H54 (cell line): ENCODE measurements at regions not wholly inside any gene's neighbourhood (a gene's known extent, or its start where the extent isn't known, plus 50 kb on each side); places are given as distances from the start of the nearest gene placed in this dataset.

Experiments
- DNase-seq: peaks from one replicate; pipeline ENCODE4 v3.0.0; 2011; ENCODE audit warnings: low spot score, mixed read lengths; ENCODE audit not compliant: insufficient read length
- FAIRE-seq: peaks from 3 replicates; lab custom pipeline; 2011; peaks lifted over from hg19 to GRCh38; lab: Jason Lieb, UNC
- POLR2A ChIP-seq: IDR thresholded peaks from 2 replicates; pipeline ENCODE4 v1.6.1; 2011; ENCODE audit warnings: low read depth, mild to moderate bottlenecking, low read length

DNA sequence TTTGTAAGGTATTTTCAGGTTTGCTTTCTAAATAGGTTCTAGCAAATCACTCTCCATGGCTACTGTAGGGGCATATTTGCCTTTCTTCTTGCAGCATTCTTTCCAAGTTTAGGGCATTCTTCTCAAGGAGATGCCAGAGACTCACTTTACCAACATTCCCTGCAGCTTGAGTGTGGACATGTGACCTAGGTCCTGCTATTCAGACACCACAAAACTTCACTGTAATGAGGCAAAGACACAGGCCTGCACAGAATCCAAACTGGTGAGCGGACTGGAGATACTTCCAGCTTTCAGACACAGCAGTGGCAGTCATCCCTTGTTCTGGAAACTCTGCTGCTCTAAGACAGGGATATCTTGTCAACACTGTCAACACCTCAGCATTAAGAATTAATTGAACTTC, 146.4 kb upstream of the PFN2 start:
- FAIRE-seq (no peak), DNase-seq (no peak)
- TF ChIP-seq POLR2A: no peak

DNA sequence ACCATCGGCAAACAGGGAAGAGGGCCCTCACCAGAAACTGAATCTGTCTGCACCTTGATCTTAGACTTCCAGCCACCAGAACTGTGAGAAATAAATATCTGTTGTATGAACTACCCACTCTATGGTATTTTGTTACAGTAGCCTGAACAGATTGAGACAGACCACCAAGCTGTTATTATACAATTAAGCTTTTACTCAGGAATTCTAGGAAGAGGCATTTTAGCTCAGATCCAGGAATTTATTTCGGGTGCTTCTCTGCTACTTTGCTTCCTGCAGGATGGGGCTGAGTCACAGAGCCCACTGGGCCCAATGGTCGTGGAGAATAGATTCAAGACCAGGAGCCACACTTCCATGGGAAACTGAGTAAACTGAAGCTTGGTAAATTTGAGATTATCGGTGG, 145.5 kb upstream of the PFN2 start:
- TF ChIP-seq POLR2A: no peak
- FAIRE-seq: no peak
- no peak for DNase-seq

DNA sequence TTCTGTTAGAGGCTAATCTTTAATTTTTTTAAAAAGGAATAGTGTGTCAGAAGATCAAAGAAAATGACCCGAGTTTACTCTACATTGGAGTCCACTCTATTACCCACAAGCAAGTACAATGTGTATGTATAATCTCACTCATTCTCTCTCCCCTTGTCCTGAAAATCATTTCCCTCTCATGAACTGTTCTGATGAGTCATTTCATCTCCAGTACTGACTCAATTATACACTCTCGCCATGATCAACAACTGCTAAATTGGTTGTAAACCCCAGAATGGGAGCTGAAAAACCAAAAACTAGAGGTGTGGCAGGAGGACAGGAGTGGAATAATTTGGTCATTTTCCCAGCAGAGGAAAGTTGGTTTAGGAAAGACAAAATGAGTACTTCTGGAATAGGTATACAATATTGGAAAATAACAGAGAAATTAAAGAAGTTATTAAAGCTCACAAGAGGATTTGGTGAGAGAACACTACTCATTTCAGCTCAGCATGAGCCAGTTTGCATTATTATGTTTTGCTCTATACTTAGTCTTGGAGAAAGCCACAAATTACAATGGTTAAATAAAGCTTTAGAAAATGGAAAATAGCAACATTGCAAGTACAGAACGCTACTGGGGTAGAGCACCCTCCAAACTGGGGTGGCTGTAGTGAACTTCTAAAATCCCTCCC, 144.3 kb upstream of the PFN2 start:
- DNase-seq (no peak), FAIRE-seq (peak; percentile 96)
- no peak for TF ChIP-seq POLR2A

DNA sequence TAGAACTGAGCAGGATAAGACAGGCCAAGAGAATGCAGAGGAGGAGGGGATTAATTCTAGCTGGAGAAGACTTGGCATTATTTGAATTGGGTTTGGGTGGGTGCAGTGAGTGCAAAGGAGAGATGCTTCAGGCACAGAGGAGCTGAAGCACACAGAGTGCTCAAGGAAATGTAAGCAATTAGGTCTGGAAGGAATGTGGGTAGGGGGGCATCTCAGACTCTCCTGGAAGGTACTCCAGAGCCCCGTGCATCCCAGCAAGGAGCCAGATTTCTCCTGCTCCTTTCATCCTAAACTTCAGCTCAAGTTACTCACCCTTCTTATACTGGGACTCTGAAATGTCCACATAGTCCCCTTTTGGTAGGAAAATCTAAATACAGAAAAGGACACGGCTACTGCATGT, 143.6 kb upstream of the PFN2 start:
- no peak for TF ChIP-seq POLR2A
- DNase-seq (no peak), FAIRE-seq (no peak)

DNA sequence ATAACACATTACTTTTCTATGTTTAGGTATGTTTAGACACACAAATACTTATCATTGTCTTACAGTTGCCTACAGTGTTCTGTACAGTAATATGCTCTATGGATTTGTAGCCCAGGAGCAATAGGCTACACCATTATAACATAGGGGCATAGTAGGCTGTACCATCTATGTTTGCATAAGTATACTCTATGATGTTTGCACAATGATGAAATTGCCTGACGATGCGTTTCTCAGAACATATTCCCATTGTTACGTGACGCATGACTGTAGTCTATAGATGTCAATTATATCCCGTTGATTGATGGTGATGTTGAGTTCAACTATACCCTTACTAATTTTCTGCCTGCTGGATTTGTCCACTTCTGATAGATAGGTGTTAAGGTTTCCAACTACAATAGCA, 139.4 kb upstream of the PFN2 start:
- DNase-seq (no peak), FAIRE-seq (no peak)
- TF ChIP-seq POLR2A: no peak

DNA sequence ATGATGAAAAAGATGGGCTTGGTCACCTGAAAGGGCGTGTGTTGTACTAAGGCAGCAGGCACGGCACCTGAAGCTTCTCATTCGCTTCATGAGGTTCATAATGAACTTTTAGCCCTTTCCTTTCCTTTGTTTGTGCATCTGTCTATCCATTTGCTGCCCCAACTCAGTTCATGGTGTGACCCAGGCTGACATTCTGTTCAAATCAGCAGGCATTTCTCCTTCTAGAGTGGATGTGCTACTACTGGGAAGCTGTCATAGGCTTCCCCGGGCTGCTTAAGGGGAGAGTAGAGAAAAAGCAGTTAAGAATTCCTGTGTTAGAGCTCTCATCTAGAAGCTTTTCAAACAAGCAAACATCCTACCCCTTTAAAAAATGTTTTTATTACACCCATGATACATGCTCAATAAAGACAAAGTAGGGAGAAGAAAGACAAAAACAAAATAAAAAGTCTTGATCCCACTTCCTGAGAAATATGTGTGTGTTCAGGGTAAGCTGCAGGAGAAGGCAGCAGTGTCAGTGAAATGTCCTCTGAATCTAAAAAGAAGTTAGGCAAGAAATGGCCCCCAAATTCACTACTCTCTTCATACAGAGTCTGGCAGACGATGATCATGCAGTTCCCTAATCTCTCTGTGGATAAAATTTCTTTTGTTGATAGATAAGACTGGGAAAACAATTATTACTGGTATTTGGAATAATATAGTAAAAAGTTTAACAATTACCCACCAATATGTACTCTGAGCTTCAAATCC, 136.9 kb upstream of the PFN2 start:
- no peak for TF ChIP-seq POLR2A
- no peak for DNase-seq
- peak; percentile 60 for FAIRE-seq

DNA sequence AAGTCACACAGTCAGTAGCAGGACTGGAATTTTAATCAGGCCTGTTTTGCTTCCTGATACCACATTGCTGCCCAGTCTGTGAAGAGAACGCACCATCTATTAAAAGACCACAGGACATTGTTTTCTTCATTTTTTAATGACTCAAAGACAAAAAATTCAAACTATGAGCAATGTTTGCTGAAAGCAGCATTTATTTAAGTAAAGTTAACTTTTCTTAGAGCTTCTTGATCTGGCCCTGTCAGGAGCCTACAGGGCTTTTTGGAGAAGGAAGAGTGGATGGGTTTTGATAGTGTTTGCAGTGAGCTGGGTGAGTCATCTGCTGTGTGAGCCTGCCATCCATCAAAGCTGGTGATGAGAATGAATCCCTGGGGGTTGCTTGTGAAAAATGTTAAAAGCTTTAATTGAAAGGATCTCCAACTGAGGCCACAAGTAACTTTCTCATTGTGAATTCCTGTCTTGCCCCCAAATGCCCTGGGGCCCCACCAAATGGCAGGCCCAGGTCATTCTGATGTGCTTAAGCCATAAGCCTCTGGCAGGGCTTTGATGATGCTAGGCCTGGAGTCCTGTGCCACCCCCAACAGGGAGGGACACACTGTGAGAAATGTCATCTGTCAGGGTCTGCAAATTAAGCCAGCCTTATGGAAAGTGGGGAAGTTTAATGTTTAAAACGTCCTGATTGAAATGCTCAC, 136.2 kb upstream of the PFN2 start:
- TF ChIP-seq POLR2A: no peak
- DNase-seq (no peak), FAIRE-seq (peak; percentile 90)

DNA sequence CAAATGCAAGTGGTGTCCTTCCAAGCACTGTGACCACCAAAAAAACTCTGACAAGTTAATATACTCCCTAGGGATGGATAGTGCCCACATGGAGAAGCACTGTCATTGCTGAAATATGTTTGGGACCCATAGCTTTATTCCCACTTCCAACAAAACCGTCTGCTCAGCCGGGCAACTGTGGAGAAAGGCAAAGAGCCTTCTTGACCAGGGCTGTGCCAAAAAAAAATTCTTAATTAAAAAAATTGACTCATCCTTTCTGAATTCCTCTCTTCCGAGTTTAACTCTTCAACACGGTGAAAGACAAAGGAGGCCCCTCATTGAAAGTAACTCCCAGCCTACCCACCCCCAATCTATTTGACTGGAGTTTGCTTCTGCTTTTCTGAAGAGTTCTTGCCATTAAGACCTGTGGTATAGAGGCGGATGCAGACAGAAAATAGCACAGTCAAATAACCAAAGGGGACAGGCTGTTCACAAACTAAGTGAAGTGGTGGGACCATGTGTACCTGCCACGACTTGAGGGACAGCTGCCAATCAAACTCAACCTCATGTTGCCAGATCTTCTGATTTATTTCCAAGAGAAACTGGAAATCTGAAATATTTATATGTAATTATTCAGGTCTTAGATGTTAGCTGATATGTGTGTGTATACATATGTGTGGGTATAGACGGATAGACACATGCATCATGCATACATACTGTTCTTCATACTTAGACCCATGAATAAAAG, 135.4 kb upstream of the PFN2 start:
- DNase-seq (no peak), FAIRE-seq (no peak)
- TF ChIP-seq POLR2A: no peak

DNA sequence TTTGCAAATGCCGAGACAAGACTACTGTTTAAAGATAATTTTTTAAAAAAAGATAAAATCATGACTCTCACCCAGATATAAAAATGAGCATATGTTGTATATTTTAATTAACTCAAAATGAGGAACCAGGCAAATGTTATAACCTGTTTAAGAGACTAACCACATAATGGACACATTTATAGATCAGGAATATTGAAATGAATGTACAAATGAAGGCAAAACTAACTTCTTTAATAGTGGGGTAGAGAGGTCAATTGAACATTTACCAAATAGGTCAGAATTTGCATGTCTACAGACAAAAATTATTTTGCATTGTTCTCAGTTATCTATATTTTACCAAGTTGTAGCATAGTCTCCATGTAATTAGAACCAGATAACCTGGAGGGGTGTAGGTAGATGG, 134.3 kb upstream of the PFN2 start:
- TF ChIP-seq POLR2A: no peak
- FAIRE-seq (no peak), DNase-seq (no peak)

DNA sequence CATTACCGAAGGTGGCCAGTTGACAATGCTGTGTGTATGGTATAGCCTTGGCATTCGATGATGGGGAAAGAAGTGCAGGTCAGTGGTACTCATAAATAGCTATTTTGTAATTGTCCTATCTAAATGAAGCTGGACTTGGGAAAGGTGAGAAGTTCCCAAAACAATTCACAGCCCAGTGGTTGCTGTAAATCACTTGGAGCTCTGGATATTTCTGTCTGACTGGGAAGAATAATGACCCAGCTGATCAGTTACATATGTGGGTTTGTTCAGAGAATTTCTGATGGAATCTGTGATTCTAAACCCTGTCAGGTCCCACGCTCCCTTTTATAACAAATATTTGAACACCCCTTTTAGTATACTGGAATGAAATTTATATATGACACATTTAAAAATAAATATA, 133.9 kb upstream of the PFN2 start:
- DNase-seq (no peak), FAIRE-seq (no peak)
- TF ChIP-seq POLR2A: no peak

DNA sequence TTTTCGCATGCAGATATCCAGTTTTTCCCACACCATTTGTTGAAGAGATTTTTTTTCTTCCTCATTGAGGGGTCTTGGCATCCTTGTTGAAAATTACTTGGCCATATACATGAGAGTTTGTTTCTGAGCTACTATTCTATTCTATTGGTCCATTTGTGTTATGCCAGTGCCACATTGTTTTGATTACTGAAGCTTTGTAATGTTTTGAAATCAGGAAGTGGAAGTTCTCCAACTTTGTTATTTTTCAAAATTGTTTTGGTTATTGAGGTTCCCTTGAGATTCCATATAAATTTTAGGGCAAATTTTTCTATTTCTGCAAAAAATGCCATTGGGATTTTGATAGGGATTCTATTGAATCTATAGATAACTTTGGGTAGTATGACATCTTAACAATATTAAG, 130.3 kb upstream of the PFN2 start:
- DNase-seq (no peak), FAIRE-seq (no peak)
- no peak for TF ChIP-seq POLR2A

DNA sequence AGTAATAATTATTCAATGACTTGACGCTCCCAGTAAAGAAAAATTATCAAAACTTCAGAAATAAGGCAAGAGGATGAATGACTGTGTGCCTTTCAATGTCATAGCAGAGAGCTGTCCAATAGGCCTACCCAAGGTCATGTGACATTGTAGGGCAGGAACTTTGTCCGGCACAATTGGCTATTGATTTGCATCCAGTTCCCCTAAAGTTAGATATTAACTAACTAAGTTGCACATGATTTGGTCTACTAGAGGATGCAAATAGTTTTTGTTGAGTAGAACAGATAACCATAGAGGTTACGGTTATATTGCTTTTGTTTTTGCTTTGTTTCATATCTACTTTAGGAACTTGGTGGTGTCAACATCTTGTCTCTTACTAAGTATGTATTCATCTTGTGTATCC, 127.9 kb upstream of the PFN2 start:
- no peak for TF ChIP-seq POLR2A
- DNase-seq (no peak), FAIRE-seq (no peak)

DNA sequence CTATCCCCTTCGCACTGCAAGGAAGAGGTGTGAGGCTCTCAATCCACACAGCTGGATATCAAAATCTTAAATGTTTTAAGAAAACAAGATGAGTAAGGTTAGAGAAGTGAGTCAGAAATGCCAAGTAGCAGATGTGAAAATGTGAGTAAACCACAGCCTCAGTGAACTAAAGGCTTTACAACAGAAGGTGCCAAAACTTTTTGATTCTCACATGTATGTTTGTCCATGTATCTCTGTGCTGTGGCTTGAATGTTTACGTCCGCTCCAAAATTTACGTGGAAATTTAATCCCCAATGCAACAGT, 126.8 kb upstream of the PFN2 start:
- no peak for FAIRE-seq
- no peak for DNase-seq
- no peak for TF ChIP-seq POLR2A

DNA sequence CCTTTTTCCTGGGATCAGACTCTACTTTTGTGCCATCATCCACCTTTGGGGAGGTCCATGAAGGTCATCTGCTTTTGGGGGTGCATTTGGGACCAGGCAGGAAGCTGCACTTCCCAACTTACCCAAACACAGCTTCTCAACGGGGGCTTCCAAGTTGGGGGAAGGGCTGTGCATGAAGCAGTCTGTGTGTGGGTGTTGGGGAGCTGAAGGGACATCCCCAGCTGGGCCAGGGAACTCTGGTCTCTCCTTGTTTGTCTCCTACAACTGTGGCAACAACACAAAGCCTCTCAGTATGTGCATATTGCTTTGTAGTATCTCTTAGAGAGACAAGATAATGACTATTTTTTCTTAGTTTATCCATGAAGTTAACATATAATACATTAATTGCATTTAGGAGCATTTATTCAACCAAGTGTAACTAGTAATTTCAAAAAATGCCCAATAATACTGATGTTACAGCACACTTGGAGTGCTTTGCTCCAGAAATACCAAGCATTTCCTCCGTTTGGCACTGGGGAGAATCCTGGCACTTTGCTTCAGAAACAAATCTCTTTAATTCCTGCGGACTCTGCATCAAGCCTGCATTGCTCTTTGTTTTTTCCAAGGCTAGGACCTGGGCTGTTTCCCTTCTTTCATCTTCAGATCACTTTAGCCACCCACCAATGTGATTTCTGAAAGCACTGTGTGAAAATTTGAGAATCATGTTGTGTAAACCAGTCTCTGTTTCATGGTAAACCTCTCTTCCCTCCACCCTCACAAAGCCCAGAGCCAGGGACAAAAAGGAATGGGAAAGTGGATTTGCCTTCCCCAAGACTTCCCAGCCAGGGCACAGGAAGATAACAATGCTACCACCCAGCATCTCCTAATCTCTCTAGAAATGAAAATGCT, 126.2 kb upstream of the PFN2 start:
- peak; percentile 60 for FAIRE-seq
- no peak for TF ChIP-seq POLR2A
- no peak for DNase-seq
